GM19351 (cell line): ENCODE measurements at regions not wholly inside any gene's neighbourhood (a gene's known extent, or its start where the extent isn't known, plus 50 kb on each side); places are given as distances from the start of the nearest gene placed in this dataset.

Experiments used
- ATAC-seq: cut with Tn5 transposase; IDR thresholded peaks from one replicate; pipeline ENCODE4 v1.9.1; 2021; ENCODE audit warnings: mild to moderate bottlenecking, moderate library complexity; ENCODE audit not compliant: unreplicated experiment

DNA sequence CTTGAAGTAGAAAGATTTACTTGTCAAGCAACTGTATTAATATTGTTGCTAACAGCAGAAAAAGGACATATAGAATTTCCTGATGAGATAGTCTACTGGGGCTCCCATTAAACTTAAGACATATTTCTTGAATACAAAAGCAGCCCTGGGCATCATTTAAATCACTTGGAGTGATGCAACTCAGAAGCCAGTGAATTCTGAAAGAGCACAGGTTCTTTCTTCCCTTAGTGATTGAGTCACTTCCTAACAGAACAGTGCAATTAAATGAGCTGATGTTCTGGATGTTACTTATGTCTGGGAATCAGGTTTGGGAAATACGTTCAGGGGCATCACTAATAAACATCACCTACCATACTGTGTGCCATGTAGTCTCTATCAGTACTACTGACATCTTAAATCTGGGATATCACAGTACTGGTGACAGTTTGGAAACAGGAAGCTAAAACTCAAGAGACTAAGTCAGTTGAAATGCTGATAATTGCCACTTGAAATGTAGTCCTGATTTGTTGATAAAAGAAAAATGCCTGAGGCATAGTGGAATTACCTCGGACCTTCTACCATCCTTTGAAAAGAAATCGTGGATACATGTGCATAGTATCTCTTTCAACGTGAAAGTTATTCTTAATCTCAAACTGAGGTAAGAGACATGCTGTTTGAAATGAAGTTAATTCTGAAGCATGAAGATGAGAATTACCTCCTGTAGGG is 249.2 kb upstream of the GPRIN3 start:
- ATAC-seq = no peak

- no peak for ATAC-seq
Measured at GRCh38 chr4:89551191-89551590, 243.6 kb upstream of the GPRIN3 start.

DNA sequence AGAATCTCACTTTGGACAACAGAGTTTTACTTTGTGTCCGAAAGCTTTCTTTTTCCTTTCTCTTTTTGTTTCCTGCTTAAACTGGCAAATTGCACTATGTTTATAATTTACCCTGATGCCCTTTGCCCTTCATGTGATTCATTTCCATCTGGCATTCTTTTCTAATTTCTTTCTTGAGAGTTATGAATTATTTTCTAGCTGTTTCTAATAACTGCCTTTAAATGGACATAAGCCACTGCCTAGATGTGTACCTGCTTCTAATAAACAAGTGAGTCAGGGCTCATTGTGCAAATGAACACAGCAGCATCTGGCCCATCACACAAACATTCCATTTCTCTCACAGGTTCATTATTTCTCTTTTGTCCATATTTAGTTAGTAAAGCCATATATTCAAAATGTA is 242.3 kb upstream of the GPRIN3 start:
- no peak for ATAC-seq

- no peak for ATAC-seq
Measured at GRCh38 chr4:89545315-89545714, 237.7 kb upstream of the GPRIN3 start.

DNA sequence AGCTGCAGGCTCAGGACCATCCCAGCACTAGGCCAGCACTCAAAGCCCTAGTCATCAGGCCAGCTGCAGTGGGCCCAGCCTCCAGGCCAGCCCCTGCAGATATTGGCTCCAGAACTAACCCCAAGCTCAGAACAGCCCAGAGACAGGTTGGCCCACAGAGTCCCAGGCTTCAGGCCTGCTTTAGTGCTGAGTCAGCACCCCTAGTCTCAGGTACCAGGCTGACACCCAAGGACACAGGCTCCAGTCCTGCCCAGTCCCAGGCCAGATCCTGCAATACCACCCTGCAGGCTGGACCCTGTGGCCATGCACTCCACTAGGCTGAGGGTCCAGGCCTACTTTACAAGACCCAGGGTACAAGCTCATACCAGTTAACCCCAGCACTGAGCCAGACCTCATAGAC is 234.4 kb upstream of the GPRIN3 start:
- ATAC-seq = no peak

GRCh38 chr4:89539797-89540711 is 232.5 kb upstream of the GPRIN3 start:
- no peak for ATAC-seq

- ATAC-seq = no peak
Measured at GRCh38 chr4:89539374-89539773, 231.8 kb upstream of the GPRIN3 start.

GRCh38 chr4:89538886-89539285 is 231.3 kb upstream of the GPRIN3 start:
- no peak for ATAC-seq

GRCh38 chr4:89538171-89538570 is 230.6 kb upstream of the GPRIN3 start:
- ATAC-seq = no peak

- ATAC-seq = no peak
Measured at GRCh38 chr4:89537281-89537680, 229.7 kb upstream of the GPRIN3 start.

DNA sequence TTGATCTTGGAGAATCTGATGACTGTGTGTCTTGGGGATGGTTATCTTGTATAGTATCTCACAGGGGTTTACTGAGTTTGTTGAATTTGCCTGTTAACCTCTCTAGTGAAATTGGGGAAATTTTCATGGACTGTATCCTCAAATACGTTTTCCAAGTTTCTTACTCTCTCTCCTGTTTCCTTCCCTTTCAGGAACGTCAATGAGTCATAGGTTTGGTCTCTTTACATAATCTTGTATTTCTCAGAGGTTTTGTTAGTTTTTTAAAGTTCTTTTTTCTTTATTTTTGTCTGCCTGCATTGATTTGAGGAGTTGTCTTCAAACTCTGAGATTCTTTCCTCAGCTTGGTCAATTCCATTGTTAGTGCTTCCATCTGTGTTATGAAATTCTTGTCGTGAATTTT is 227.7 kb upstream of the GPRIN3 start:
- no peak for ATAC-seq

GRCh38 chr4:89534356-89534755 is 226.8 kb upstream of the GPRIN3 start:
- no peak for ATAC-seq

- ATAC-seq = no peak
Measured at GRCh38 chr4:89531932-89532640, 224.5 kb upstream of the GPRIN3 start.

DNA sequence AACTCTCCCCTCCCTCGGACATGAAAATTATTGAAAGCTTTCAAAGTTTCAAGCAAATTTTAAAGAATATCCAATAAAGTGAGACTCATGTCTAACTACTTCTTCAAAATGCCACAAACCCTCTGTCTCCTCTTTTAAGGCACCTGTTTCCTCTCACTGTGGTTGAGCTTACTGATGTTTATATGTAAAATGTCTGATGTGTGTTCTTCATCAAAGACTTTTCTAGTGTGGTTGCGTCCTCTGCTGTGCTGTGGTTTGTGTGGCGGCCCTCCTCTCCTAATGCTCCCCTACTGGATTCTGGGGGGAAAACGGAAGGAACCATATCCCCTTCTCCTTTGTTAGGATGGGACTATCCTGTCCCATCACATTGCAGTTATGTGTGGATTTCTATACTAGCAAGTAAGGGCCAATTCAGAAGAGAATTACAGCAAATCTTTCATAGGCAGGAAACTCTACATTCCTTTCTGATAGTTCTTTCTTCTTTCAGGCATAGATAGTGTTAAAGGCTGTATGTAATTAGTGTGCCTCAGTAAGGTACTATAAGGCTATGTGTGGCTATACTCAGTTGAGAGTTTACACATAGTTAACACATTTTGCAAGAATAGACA is 221.0 kb upstream of the GPRIN3 start:
- no peak for ATAC-seq

DNA sequence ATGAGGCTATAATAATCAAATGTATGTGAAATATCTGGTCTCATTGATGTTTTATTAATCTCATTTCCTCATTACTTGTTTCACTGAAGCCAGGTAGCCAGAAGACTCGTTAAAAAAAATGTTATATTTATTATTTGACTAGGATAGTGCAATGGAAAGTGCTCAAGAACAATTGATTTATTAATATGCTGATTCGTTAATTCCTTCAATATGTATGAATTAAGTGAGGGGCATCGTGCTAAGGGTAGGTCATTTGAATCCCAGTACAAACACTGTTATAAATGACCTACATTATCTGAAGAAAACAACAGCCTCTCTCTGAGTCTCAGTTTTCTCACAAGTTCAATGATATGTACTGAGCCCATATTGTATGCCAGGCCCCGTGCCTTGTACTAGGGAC is 214.2 kb upstream of the GPRIN3 start:
- no peak for ATAC-seq

DNA sequence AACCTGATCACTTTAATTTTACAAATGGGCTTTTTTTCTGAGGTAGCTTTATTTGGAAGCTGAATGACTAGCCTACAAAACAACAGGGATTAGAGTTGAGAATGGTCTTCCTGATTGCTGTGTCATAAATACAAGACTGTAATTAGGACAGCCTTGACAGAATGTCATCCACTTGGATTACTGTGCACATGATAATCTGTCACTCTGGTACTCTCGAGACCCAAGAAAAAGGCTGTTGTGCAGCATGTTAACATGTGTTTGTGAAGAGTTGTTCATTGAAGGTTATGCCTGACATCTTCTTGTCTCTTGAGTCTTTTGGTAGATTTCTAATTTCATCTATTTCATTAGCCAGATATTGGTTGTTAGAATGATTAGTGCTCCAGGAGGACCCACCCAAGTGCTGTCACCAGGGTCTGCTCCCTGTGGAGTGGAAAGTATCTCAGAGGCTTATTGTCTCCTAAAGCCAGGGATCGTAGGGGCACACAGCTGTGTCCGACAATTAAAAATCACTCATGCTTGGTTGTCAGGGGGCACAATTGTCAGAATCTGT is 212.2 kb upstream of the GPRIN3 start:
- no peak for ATAC-seq

GRCh38 chr4:89518259-89518658 is 210.7 kb upstream of the GPRIN3 start:
- ATAC-seq = no peak

DNA sequence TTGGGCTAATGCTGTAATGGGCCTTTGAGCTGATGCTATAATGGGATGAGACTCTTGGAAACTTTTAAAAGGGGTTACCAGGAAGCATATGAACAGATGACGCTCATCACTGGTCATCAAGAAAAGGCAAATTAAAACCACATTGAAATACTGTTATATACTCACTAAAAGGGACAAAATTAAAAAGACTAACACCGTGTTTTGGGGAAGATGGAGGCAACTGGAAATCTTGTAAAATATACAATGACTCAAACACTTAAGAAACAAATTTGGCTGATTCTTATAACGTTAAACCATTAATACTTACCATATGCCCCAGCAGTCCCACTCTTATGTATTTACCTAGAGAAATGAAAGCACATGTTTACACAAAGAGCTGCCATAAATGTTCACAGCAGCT is 207.2 kb upstream of the GPRIN3 start:
- no peak for ATAC-seq

- ATAC-seq = no peak
Measured at GRCh38 chr4:89511776-89512175, 204.2 kb upstream of the GPRIN3 start.

GRCh38 chr4:89509708-89510281 is 202.2 kb upstream of the GPRIN3 start:
- peak; percentile 100 for ATAC-seq
